ENCODE measurements at regions not wholly inside any gene's neighbourhood (a gene's known extent, or its start where the extent isn't known, plus 50 kb on each side); places are given as distances from the start of the nearest gene placed in this dataset.

GRCh38 chr2:13030606-13031005 is 313.9 kb downstream of the TRIB2 start:
- no peak for TF ChIP-seq KLF1 (tag by site-specific recombination; IDR thresholded peaks at IDR 0.05)
- TF ChIP-seq ZNF423 (tag by site-specific recombination; IDR thresholded peaks at IDR 0.05), result no peak
- no peak for TF ChIP-seq SP2 (tag by site-specific recombination; IDR thresholded peaks at IDR 0.05)
- TF ChIP-seq ZNF23 (tag by site-specific recombination; IDR thresholded peaks at IDR 0.05; ENCODE audit: borderline replicate concordance), result no peak
- no peak for TF ChIP-seq ZNF580 (tag by site-specific recombination; IDR thresholded peaks at IDR 0.05)
- TF ChIP-seq CTCF (tag by site-specific recombination; IDR thresholded peaks at IDR 0.05), result no peak
